GM21737 (cell line): ENCODE measurements at regions not wholly inside any gene's neighbourhood (a gene's known extent, or its start where the extent isn't known, plus 50 kb on each side); places are given as distances from the start of the nearest gene placed in this dataset.

Experiments
- ATAC-seq: cut with Tn5 transposase; IDR thresholded peaks from one replicate; pipeline ENCODE4 v1.9.1; 2021; ENCODE audit warnings: mild to moderate bottlenecking, moderate library complexity; ENCODE audit not compliant: unreplicated experiment

GRCh38 chr15:94015324-94015723 lies 216.0 kb upstream of the MCTP2 start:
- ATAC-seq: no peak

- no peak for ATAC-seq
Observed at GRCh38 chr15:94008104-94009074, 223.0 kb upstream of the MCTP2 start.

GRCh38 chr15:94004697-94005096 lies 226.7 kb upstream of the MCTP2 start:
- ATAC-seq: no peak

- no peak for ATAC-seq
Observed at GRCh38 chr15:94002041-94002440, 229.3 kb upstream of the MCTP2 start.

GRCh38 chr15:94001255-94001801 lies 230.0 kb upstream of the MCTP2 start:
- ATAC-seq: no peak

GRCh38 chr15:94000606-94001005 lies 230.8 kb upstream of the MCTP2 start:
- no peak for ATAC-seq

- ATAC-seq: no peak
Observed at GRCh38 chr15:93997071-93997658, 234.2 kb upstream of the MCTP2 start.

GRCh38 chr15:93989440-93989998 lies 241.8 kb upstream of the MCTP2 start:
- ATAC-seq: no peak

GRCh38 chr15:93987068-93987467 lies 244.3 kb upstream of the MCTP2 start:
- ATAC-seq: peak; percentile 66

GRCh38 chr15:93986400-93986984 lies 244.9 kb upstream of the MCTP2 start:
- ATAC-seq: no peak

- ATAC-seq: no peak
Observed at GRCh38 chr15:93985925-93986324, 245.4 kb upstream of the MCTP2 start.

- no peak for ATAC-seq
Observed at GRCh38 chr15:93985176-93985575, 246.2 kb upstream of the MCTP2 start.

- no peak for ATAC-seq
Observed at GRCh38 chr15:93983526-93983925, 247.8 kb upstream of the MCTP2 start.

- ATAC-seq: no peak
Observed at GRCh38 chr15:93982226-93982727, 249.1 kb upstream of the MCTP2 start.

GRCh38 chr15:93981706-93982105 lies 249.7 kb upstream of the MCTP2 start:
- ATAC-seq: no peak

- ATAC-seq: no peak
Observed at GRCh38 chr15:93980261-93980911, 251.0 kb upstream of the MCTP2 start.

GRCh38 chr15:93974804-93975481 lies 256.4 kb upstream of the MCTP2 start:
- ATAC-seq: no peak

GRCh38 chr15:93973287-93973686 lies 258.1 kb upstream of the MCTP2 start:
- ATAC-seq: no peak

GRCh38 chr15:93968773-93969172 lies 262.6 kb upstream of the MCTP2 start:
- no peak for ATAC-seq

- ATAC-seq: no peak
Observed at GRCh38 chr15:93965304-93965908, 266.0 kb upstream of the MCTP2 start.
